Left ventricle myocardium inferior (tissue), 1 donor: ENCODE measurements at regions not wholly inside any gene's neighbourhood (a gene's known extent, or its start where the extent isn't known, plus 50 kb on each side); places are given as distances from the start of the nearest gene placed in this dataset.
"Not testable (repeated sequence)": the region's sequence is repeated elsewhere in the genome, so short reads cannot be mapped to it uniquely, and the experiment has no call there.

ENCODE experiments used
- DNase-seq: peaks from one replicate; pipeline ENCODE4 v3.0.0-alpha.2; 2020
- H3K27ac ChIP-seq: fragments of 200-600 bp; replicated peaks from 2 replicates; pipeline ENCODE4 v1.8.0; 2021
- H3K27me3 ChIP-seq: fragments of 200-600 bp; 2 replicates; pipeline ENCODE4 v1.8.0; 2021; ENCODE audit warnings: low read depth
- H3K36me3 ChIP-seq: fragments of 200-600 bp; 2 replicates; pipeline ENCODE4 v1.8.0; 2021
- H3K4me1 ChIP-seq: fragments of 200-600 bp; 2 replicates; pipeline ENCODE4 v1.8.0; 2021
- H3K4me3 ChIP-seq: fragments of 200-600 bp; 2 replicates; pipeline ENCODE4 v1.8.0; 2021; ENCODE audit warnings: mild to moderate bottlenecking, moderate library complexity
- H3K9me3 ChIP-seq: fragments of 200-600 bp; replicated peaks from 2 replicates; pipeline ENCODE4 v1.8.0; 2021
- CTCF ChIP-seq: fragments of 200-600 bp; IDR thresholded peaks from 2 replicates; pipeline ENCODE4 v1.8.0; 2021; ENCODE audit warnings: antibody characterized with exemption, mild to moderate bottlenecking, borderline replicate concordance
- intact Hi-C: fragments of 100-400 bp; cut with micrococcal nuclease; formaldehyde crosslinking; loops from one replicate; pipeline ENCODE4 v1.11.0; 2022
- donor health status: DM: no; HTN: yes; CAD: no; lungs with severe emphysema.

GRCh38 chr2:7167801-7168411, 250.7 kb downstream of the RNF144A start:
- peaks cover 3% of the 10 kb centered on the region for H3K36me3 ChIP-seq
- H3K27me3 ChIP-seq = no peaks in the 10 kb centered on the region
- no peak overlapping the region for H3K4me3 ChIP-seq
- TF ChIP-seq CTCF = no peak
- H3K27ac ChIP-seq = no peak overlapping the region
- H3K9me3 ChIP-seq = no peaks in the 10 kb centered on the region
- intact Hi-C loops = no loop called here
- H3K4me1 ChIP-seq = no peaks in the 10 kb centered on the region
- DNase-seq = no peak

- no peak for DNase-seq
- no peaks in the 10 kb centered on the region for H3K4me1 ChIP-seq
- peaks cover 3% of the 10 kb centered on the region for H3K36me3 ChIP-seq
- no peak overlapping the region for H3K4me3 ChIP-seq
- intact Hi-C loops = no loop called here
- no peaks in the 10 kb centered on the region for H3K27me3 ChIP-seq
- no peak overlapping the region for H3K27ac ChIP-seq
- H3K9me3 ChIP-seq = no peaks in the 10 kb centered on the region
- no peak for TF ChIP-seq CTCF
Measured at GRCh38 chr2:7169593-7169992, 252.4 kb downstream of the RNF144A start.

GRCh38 chr2:7178996-7179395, 261.8 kb downstream of the RNF144A start:
- DNase-seq, H3K36me3 ChIP-seq, H3K4me3 ChIP-seq, intact Hi-C loops, H3K27me3 ChIP-seq, H3K4me1 ChIP-seq, H3K27ac ChIP-seq, H3K9me3 ChIP-seq: not testable (repeated sequence)

- H3K4me3 ChIP-seq = no peak overlapping the region
- intact Hi-C loops = no loop called here
- no peaks in the 10 kb centered on the region for H3K9me3 ChIP-seq
- no peak overlapping the region for H3K27ac ChIP-seq
- no peak for TF ChIP-seq CTCF
- H3K4me1 ChIP-seq = no peaks in the 10 kb centered on the region
- H3K36me3 ChIP-seq = no peaks in the 10 kb centered on the region
- H3K27me3 ChIP-seq = no peaks in the 10 kb centered on the region
- DNase-seq = no peak
Measured at GRCh38 chr2:7180638-7181370, 263.6 kb downstream of the RNF144A start.

GRCh38 chr2:7182525-7182924, 265.3 kb downstream of the RNF144A start:
- Histone ChIP-seq H3K9me3 (no peaks in the 10 kb centered on the region), H3K4me3 (no peak overlapping the region), H3K27me3 (no peaks in the 10 kb centered on the region), H3K27ac (no peak overlapping the region), H3K4me1 (no peaks in the 10 kb centered on the region), H3K36me3 (no peaks in the 10 kb centered on the region)
- TF ChIP-seq CTCF = no peak
- no peak for DNase-seq
- intact Hi-C loops = no loop called here

GRCh38 chr2:7189106-7189505, 271.9 kb downstream of the RNF144A start:
- H3K36me3 ChIP-seq = no peaks in the 10 kb centered on the region
- intact Hi-C loops = no loop called here
- no peak for TF ChIP-seq CTCF

More at GRCh38 chr2:7189106-7189505, 271.9 kb downstream of the RNF144A start:
- Histone ChIP-seq H3K4me3 (no peak overlapping the region), H3K4me1 (no peaks in the 10 kb centered on the region), H3K9me3 (no peaks in the 10 kb centered on the region), H3K27ac (no peak overlapping the region), H3K27me3 (no peaks in the 10 kb centered on the region)
- no peak for DNase-seq
